GM19452 (cell line): ENCODE measurements at regions not wholly inside any gene's neighbourhood (a gene's known extent, or its start where the extent isn't known, plus 50 kb on each side); places are given as distances from the start of the nearest gene placed in this dataset.
"Not testable (repeated sequence)": the region's sequence is repeated elsewhere in the genome, so short reads cannot be mapped to it uniquely, and the experiment has no call there.

Experiments used
- ATAC-seq: cut with Tn5 transposase; IDR thresholded peaks from one replicate; pipeline ENCODE4 v1.9.1; 2021; ENCODE audit not compliant: unreplicated experiment

DNA sequence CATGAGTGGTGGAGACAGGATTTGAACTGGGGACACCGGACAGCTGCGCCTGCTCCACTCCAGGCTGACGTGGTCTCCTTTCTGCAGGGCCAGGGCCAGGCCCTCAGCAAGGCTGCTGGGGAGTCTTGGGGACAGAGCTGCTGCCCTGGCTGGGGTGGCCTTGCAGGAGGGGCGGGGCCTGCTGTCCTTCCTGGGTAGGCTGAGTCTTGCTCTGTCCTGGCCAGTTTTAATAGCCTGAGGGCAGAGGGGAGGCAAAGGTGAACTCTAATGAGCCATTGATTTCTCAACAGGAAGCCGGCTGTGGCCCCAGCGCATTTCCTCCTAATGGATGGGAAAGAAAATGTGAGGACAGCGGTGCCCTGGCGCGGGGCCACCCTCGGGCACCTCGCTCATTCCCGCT lies 428.4 kb upstream of the SULF2 start:
- ATAC-seq = not testable (repeated sequence)

DNA sequence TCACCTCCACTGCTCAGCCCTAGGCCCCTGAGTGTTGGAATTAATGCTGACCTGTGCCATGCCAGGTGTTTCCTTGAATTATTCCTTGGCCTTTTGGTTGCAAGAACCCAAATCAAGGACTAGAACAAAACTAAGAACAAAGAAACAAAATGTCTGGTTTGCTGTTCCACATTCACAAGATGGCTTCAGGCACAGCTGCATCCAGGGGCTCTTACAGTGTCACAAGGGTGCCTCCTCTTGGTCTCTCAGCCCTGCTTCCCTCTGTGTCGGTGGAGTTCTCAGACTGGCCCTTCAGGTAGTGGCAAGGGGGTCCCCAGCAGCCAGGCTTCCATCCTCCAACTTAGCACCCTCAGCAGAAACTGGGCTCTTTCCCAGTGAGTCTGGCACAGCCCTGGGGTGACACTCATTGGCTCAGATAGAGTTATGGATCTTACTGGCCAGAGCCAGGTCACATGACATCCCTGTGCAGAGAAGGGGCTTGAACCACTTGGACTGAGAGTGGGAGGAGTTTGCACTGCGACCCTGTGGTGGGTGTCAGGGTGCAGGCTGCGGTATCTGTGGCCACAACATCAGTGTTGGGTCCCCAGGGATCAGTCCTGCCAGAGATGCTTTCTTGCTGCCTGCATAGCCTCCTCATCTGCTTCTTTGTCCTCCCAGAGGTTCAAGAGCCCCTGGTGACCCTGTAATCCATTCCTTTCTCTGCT lies 427.7 kb upstream of the SULF2 start:
- no peak for ATAC-seq

DNA sequence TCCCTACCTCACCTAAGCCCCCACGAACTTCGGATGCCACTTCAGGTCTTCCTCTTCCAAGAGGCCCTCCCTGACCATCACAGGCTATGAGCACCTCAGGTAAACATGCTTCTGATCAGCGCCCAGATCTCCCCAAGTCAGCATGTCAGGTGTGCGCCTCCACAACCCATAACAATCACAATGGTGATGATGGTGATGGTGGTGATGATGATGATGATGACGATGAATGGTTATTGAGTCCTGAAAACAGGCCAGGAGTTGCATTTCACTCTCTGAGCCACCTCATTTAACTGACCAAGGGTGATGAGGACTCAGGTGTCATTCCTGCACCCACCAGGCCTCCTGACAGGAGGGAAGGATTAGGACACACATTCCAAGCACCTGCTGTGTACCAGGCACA lies 426.6 kb upstream of the SULF2 start:
- no peak for ATAC-seq

DNA sequence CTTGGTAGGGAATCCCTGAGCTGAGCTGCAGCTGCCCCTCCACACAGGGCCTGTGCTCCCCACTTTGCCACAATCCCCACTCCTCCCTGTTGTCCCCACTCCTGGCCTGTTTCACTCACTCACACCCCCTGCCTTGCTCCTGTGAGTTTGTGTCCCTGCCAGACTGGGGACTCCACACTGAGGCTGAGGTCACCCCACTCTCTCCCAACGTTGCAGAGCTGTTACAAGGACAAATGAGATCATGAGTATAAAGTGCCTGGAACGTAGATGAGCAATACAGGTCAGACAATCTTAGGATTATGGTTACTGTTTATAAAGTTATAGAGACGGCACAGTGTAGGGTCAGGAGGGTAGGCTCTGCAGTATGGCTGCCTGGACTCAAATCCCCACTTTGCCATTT lies 426.0 kb upstream of the SULF2 start:
- no peak for ATAC-seq

DNA sequence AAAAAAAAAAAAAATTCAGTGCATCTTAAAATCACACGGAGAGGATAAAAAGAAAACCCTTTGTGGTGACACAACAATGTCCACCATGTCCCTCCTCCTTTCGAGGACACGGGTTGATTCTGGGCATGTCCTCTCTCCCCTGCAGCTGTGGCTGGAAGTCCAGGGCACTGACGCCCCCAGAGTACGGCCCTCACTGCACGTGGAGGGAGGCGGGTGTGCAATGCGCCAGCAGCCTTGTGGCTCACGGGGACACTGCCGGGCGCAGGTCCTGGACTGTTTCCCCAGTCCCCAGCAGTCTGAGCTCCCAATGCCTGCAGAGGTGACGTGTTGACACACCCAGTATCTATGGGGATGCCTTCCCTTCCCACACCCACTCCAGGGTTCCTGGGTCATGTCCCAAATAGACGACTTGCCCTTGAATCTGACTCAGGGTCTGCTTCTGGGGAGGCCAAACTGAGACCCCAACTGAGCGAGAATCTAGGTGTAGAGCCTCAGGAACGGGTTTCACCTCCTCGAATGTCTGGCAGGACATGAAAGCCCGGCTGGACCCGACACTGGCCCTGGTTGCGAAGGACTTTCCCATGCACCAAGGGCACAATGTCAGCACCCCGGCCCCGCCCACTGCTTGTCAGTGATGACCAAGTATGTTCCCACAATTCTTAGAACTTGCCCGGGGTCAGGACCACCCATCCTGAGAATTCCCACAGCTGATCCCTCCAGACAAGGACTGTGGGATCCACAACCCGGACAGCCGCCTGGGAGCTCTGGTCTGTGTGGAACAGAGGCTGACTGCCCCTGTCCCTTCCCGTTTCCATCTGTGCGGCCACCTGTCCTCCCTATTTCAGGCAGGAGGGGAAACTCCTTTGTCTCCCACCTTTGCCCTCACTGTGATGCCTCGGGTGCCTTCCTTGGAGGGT lies 425.1 kb upstream of the SULF2 start:
- ATAC-seq = no peak

DNA sequence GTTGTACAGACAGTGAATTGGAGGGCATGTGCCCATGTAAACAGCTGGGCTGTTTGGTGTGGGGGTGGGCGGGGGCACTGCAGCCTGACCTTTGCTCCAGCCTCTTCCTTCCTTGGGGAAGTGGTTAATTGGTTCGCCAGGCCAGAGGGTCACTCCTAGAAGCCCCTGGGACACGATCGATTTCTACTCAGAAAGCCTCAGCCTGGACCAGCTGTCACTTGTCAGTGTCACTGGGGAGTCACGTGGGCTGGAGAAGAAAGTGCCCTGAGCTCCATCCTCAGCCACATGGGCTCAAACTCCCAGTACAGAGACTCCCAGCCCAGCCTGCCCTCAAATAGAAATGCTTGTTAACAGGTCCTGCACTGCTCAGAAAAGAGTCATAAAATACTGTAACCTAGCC lies 423.8 kb upstream of the SULF2 start:
- no peak for ATAC-seq

DNA sequence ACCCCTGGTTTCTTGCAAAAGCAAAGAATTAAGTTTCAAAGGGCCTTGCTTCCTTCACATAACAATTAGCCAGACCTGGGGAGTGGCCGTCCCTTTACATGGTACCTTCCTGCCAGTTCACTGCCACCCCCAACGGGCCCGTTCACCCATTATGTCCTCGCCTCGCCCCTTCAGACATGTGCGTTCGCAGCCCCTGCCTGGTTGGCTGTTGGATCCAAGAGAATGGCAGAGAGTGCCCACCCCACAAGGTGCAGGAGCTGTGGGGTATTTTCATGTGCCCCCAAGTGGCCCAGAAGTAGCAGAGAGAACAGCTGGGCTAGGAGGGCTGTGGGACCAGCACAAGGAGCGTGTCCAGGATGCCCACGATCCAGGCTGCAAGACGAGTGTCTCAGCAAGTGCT lies 422.9 kb upstream of the SULF2 start:
- ATAC-seq = no peak

DNA sequence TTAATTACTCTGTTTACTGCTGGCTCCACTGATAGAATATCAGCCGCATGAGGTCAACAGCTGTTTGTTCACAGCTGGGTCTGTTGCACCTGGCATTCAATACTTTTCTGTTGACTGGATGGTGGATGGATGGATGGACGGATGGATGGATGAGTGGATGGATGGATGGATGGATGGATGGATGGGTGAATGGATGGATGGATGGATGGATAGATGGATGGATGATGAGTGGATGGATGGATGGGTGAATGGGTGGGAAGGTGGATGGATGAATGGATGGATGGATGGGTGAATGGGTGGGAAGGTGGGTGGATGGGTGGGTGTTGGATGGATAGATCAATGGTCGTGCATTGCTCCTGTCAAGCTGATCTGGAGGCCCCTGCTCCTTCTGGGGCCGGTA lies 422.2 kb upstream of the SULF2 start:
- ATAC-seq = no peak

DNA sequence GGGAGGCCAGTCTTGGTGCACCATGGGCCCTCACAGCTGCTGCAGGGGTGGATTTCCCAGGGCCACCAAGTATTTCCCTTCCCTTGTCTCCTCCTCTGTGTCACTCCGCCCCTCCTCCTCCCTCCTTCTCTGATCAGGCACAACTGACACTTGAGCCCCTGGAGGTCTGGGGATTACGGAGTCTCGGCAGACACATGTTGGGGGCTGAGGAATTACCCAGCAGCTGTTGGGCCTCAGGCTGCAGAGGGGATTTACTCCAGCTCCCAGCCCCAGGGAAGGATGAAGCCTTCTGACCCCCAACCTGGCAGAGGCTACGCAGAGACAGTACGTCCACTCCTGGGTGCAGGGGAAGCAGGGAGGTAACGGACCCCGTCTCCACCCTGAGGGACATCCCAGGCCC lies 420.5 kb upstream of the SULF2 start:
- no peak for ATAC-seq

DNA sequence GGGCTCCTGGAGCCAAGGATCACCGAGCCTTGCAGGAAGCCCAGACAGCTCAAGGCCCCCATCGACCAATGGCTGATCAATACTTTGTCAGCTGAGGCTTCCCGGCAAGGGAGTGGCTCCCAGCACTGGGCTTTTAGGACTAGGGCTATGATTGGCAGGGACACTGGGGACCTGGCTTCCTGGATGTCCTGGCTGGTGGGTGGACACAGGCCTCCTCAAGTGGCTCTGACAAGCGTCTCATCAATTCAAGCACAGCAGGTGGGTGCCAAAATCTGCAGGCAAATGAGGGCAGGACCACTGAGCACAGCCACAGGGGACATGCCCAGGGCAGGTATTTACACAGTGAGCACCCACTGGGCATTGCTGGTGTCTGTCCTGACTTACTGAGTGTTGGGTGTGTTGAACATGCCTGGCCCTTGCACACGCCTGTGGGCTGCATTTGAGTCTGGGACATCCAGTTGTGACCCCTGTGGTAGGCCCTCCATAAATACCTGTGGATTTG lies 420.1 kb upstream of the SULF2 start:
- no peak for ATAC-seq

DNA sequence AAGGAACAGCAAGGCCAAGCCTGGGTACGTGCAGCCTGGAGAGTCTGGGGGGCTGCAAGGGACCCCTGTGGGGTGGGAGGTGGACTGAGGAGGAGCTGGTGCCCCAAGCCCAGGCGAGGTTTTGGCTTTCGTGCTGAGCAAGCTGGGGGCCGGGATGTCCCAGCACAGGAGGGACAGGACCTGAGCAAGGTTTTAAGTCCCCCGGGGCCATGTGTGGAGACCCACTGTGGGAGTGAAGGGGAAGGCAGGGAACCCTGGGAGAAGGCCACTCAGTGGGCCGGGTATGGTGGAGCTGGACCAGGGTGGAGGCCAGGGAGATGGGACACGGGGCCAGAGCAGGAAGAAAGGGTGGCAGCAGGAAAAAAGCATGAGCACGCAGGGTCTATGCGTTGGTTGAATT lies 419.2 kb upstream of the SULF2 start:
- no peak for ATAC-seq

DNA sequence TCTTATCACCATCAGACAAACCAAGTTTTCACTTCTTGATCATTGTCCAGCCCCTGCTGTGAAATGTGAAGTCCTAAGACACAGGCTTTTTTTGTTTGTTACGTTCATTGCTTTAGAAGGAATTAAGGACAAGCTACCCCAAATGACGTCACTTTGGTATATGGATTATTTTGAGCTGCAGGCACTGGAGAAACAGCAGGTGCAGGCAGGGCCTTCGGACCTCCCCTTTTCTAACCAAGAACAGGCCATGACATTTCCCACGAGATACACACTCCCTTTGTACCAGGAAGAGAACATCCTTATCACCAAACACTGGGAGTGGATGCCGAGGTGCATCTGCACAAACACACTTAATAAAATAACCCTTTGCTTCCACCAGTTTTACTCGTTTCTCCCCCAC lies 418.0 kb upstream of the SULF2 start:
- no peak for ATAC-seq

DNA sequence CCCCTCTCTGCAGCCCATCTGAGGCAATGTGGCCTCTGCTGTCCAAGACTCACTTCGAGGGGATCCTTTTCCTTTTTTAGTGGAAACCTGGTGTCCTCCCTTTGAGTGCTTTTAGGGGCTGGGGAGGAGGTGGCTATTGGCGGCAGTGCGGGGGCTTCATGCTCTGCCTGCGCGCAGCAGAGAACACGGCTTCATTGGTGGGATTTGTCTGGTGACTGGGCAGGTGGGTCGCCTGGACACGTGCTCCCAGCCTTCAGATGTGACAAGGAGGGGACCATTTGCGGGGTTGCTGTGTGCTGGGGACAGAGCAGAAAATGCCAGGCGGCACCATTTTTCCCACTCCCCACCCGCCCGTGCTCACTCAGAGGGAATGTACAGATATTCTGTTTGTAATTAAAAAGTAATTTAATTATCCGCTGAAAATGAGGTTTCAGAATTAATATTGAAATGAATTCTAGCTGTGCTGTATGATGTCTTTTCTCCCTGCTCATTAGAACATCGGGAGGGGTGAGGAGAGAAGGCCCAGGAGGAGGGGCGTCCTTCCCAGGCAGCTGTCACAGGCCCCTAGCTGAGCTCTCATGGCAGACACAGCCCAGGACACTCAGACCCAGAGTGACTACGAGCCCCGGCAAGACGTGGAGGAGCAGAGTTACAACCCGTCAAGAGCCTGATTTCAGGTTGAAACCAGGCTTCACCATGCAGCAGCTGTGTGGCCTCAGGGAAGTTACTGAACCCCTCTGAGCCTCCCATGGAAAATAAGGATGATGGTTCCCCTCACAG lies 417.2 kb upstream of the SULF2 start:
- no peak for ATAC-seq

DNA sequence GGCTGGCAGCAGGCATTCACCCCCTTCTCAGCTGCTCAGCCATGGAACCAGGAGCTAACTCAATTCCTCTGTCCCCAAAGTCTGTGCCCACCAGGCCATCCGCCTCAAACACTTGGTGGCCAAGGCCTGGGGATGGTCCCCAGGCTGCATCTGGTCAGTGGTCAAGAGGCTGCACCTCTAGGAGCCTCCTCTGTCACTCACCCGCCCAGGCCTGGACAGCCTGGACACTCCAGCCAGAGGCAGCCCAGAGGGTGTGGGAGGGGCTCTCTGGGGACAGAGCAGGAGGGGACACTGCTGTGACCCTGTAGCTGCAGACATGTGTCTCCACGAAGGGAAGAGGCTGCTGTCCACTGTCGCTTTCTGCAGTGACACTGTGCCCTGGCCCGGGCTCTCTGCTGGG lies 416.6 kb upstream of the SULF2 start:
- ATAC-seq = no peak

DNA sequence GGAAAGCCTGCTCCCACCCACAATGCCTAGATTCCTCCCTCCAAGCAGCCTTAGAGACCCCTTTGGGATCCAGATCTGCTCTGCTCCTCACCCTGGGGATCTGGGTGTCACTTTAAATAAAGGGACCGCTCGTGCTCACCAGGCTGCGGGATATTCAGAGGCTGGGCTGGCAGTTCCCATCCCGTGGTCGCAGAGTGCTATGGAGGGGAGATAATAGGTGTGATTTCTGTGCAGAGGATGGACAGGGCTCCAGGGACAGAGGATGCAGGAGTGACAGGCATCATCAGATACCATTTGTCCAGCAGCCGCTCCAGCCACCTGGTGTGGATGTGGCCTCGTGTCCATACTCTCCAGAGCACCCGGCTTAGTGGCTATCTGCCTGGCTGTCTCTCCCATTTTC lies 415.9 kb upstream of the SULF2 start:
- no peak for ATAC-seq

DNA sequence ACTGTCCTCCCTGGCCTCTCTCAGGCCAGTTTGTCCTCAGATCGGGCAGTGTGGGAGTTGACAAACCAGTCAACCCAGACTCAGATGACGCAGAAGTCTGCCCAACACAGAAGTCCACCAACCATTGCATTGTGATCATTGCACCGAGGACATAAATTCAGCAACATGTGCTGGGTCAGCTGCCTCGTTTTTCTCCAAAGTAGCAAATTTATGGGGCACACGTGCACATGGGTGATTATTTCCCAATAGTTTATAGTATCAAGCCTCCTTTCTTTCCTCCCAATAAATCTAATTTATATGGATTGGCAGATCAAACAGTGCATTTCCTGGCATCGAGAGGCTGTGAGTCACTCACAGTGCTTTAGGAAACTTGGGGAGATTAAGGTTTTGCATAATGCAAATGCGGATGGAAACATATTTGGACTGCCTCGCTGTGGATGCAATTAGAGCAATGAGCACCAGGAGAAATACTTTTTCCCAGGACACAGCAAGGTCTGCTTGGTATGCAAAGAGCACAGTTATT lies 413.7 kb upstream of the SULF2 start:
- no peak for ATAC-seq

DNA sequence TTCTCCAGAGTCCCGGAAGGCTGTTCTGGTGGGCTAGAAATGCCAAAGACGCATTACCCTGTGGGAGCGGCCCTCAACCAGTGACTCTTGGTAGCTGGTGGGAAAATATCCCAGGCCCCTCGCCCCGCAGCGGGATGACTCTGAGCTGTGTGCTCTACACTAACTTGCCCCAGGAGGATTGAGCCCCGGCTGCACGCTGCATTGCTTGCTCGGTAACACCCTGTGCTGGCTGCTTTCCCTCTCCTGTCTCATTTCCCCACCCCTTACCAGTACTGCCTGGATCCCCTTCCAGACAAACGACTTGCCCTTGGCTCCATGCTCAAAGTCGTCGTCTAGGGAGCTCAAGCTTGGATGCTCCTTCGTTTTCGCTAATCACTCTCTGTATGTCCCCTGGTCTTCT lies 411.8 kb upstream of the SULF2 start:
- no peak for ATAC-seq

DNA sequence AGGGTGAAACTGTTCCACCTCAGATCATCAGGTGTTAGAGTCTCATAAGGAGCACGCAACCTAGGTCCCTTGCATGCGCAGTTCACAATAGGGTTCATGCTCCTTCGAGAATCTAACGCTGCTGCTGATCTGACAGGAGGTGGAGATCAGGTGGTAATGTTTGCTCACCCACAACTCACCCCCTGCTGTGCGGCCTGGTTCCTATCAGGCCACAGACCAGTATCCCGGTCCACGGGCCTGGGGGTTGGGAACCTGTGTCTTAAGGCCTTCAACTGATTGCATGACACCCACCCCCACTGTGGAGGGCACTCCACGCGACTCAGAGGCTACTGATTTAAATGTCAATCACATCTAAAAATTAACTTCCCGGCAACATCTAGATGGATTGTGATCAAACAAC lies 411.2 kb upstream of the SULF2 start:
- no peak for ATAC-seq

DNA sequence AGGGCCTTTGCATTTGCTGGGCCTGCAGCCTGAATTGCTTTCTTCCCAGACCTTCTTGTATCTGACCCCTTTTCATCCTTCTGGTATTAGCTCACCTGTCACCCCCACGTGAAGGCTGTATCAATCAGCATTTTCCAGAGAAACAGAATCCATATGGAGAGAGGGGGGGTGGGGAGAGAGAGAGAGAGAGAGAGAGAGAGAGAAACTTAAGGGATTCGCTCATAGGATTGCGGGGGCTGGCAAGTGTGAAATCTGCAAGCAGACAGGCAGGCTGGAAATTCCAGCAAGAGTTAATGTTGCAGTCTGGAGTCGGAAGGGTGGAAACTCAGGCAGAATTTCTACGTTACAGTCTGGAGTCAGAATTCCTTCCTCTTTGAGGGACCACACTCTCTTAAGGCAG lies 410.7 kb upstream of the SULF2 start:
- no peak for ATAC-seq

DNA sequence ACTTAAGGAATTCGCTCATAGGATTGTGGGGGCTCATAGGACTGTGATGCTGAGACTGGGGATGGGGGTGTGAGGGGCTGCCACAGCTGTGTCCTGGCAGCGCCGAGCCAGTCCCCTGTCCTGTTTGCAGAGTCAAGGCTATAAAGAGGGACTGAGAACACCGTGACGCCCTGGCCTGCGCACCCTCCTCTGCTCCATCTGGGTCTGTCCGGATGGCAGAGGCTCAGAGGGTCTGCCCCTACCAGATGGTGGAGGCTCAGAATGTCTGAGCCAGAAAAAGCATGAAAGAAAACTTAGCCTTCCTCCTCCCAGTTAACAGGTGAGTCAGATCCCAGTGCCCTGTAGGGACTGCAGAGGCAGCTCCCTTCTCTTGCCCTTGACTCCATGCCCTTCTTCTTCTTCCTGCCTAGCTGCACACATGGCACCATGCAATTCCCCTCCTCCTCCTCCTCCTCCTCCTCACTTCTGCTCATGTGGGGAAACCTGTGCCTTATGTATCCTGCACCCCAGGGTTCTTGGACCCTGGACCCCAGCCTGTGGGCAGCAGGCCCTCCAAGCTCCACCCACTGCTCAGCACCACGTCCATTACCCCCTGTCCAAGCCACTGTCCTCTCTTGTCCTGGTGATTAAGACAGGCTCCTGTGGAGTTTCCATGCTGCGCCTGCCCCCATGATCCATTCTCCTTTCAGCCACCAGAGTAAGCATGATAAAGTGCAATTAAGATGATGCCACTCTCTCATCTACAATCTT lies 410.0 kb upstream of the SULF2 start:
- ATAC-seq = no peak

DNA sequence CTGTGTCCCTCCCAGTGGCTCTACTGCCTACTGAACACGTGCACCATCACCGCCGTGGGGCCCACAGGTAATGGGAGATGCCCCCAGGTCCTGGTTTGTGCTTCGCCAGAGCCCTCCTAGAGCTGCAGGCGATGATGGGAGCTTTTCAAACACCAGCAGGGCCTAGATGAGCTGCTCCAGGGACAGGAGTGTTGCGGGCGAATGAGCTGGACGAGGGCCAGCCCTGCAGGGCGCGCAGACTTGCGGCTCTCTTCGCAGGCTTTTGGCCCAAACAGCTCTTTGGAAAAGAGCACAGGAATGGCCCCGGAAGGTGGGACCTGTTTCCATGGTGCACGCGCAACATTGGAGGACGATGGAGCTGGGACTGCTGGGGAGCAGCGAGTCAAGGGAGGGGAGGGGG lies 409.3 kb upstream of the SULF2 start:
- ATAC-seq = no peak
